ENCODE measurements at regions not wholly inside any gene's neighbourhood (a gene's known extent, or its start where the extent isn't known, plus 50 kb on each side); places are given as distances from the start of the nearest gene placed in this dataset.
"Not testable (repeated sequence)": the region's sequence is repeated elsewhere in the genome, so short reads cannot be mapped to it uniquely, and the experiment has no call there.

DNA sequence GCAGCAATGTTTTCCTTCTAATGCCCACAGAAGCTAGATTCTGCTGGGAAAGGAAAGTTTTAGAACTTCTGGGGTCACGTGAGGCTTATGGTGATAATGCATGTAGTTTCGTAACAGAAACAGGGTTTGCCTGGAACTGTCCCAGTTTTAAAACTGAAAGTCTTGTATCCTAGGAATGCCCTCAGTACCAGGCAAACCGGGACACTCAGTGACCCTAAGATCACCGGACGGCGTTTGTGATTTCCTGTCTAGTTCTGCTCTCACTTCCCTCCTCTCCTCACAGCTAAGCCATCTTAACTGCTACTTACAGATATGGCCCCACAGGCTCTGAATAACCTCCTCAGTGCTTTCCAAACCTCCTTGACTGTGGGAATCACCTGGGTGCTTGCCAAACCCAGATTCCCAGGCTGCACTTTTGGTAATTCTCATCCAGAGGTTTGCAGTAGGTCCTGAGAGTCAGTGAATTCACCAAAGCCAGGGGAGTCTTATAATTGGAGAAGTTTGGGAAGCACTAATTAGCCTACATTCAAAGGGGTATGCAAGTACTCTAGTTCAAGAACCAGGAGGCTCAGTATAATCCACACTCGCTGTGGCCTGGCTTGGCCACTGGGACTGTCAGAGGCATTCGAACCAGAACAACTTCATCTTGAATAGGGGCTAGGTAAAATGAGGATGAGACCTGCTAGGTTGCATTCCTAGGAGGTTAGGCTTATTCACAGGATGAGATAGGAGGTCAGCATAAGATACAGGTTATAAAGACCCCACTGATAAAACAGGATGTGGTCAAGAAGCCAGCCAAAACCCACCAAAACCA, 231.6 kb upstream of the MYLIP start:
- no peak for DNase-seq

DNA sequence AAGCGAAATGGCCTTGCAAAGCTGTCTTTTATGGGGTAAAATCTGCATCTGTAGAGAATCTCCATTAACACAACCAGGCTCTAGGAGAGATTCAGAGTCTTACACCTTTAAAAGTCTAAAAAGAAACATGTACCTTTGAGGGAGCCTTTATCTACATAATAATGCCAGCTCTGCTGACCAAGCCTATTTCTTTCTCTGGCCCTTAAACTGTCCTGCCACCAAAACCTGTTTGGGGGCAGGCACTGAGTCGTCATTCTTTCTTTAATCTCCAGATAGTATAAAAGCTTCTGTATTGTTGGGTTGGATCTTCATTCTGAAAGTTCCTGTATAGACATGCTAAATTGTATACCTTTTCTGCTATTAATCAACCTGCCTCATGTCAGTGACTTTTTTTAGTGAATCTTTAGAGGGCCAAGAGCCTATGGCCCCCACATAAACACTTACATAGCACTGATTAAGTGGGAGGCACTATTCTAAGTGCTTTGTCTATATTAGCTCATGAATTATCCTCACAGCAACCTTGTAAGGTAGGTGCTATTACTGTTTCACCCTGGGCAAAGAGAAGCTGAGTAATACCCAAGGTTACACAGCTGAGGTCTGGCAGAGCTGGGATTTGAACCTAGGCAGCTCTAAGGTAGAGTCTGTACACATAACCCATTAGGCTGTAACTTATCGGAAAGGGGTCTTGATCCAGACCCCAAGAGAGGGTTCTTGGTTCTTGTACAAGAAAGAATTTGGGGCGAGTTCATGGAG, 232.3 kb upstream of the DTNBP1 start:
- DNase-seq, result no peak

DNA sequence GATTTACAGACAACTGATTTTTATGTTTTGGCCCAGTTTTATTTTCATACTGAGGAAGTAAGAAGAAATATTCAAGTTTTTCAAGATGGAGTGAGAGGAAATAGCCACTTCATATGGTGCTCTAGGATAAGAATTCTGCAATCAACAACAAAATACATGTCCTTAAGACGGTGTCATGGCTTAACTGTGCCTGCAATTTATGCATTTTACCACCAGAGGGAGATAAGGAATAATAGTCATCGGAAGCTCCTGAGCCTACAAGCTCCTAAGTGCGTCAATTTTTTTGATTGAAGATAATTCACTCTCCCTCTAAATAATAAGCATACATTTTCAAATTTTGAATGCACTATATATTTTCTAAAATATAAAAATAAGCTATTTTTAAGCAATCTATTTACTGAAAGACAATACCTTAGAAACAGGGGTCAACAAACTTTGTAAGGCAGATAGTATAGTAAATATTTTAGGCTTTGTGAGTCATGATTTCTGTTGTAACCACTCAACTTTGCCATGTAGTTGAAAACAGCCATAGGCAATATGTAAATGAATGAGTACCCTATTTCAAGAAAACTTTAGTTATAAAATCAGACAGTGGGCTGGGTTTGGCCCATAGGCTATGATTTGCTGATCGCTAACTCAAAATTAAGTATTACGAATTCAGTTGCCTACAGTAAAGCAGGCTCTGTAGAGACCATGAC, 230.9 kb upstream of the DTNBP1 start:
- DNase-seq, result no peak

DNA sequence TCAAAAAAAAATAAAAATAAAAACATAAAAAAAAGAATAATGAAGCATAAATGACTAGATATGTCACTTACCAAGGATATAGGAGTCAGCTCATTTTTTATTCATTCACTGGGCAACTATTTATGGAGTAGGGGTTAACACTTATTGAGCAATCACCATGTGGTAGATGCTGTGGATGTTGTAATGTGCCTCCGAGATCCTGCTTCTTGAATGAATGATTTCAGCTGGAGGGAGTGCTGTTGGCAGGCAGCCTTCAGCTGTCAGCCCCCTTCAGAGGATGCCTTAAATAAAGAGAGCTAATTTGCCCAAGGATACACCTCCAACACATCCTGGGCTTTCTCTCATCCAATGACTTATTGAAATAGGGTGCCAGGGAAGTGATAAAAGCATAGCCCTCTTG, 229.5 kb upstream of the DTNBP1 start:
- DNase-seq, result no peak

DNA sequence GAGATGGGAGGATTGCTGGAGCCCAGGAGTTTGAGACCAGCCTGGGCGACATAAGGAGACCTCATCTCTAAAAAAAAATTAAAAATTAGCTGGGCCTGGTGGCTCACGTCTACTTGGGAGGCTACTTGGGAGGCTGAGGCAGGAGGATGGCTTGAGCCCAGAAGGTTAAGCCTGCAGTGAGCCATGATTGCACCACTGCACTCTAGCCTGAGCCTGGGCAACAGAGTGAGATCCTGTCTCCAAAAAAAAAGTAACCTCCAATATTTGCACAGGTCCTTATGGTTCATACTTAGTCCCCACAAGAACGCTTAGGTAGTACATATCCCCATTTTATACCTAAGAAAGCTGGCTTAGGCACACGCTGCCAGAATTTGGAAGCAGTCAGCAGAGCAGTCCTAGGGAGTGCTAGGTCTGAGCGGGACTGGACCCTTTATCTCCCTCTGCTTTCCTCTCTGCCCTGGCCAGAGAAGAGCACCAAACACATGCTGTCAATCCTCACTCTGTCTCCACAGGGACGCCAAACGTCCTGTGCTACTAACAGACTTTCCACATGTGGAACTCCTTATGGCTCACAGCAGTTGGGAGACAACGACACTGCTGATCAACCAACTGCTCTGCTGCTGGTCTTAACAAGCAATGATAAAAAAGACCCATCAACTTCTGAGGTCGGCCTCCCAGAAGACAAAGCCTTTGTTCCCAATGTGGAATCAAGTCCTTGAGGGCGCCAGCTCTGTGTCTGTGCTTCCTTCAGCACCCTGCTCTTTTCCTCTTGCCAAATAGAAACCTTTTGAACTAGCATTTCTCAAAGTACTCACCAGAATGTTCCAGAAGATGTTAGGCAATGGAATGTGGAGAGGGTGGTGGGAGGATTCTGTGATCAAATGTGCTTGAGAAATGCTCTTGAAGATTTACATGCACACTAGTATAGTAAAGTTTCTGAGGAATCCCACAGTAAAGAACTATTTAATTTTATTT, 226.3 kb upstream of the DTNBP1 start:
- no peak for DNase-seq

DNA sequence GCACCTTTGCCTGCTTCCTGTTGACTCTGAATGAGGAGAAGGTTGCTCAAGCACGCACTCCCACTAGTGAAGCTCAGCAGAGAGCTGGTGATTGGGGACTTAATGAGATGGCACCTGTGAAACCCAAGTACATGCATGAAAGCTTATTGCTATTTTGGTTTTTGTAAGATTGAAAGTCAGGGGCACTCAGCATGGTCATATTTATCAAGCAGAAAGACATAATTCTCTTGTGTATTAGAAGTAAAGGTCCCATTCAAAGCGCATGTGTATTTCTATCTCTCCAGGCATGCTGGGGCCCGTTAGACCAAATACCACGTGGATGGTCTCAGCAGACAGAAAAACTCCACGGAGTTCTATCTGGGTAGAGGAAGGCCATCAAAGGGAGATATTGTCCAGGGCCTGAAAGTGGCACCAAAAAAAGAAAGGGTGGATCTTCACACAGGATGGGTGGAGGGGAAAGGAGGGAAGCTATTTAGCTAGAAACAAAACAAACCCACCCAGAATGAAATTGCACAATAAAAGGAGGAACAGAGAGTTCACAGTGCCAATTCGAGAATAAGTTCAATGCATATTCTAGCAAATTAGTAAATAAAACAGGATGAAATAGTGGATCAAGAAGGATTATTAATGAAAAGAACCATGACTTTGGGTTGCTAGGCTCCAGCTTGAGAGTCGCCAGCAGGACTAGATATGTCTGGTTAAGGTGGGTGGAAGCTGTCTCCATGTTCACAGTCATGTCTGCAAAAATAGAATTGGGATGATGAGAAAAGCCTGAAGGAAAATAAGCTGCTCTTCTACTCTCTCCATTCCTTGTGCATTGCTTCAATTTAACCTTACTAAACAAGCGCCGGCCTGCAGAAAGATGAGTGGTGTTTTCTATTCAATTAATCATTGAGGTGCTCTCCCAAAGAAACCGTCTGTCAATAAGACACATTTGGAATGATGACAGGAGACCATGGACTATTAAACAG, 224.9 kb upstream of the DTNBP1 start:
- no peak for DNase-seq

DNA sequence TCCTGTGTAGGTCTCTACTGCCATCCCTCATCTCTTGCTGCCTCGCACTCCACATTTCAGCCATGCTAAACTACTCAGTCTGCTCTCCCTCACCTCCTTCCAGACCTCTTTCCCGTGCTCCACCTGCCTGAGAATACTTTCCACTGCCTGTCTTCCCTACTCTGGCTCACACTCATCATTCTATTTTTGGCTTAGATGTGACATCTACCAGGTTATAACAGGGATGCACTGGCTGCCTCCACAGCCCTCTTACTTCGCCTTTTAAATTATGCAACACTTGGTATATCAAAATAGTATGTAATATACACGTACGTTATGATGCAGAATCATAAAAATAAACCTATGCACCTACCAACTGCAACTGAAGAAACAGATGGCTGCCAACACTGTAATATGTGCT, 222.8 kb upstream of the DTNBP1 start:
- no peak for DNase-seq

DNA sequence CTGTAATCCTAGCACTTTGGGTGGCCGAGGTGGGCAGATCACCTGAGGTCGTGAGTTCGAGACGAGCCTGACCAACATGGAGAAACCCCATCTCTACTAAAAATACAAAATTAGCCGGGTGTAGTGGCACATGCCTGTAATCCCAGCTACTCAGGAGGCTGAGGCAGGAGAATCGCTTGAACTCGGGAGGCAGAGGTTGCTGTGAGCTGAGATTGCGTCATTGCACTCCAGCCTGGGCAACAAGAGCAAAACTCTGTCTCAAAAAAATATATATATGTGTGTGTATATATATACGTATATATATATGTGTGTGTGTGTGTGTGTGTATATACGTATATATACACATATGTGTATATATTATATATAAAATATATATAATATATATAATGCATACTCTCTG, 220.8 kb upstream of the DTNBP1 start:
- not testable (repeated sequence) for DNase-seq

DNA sequence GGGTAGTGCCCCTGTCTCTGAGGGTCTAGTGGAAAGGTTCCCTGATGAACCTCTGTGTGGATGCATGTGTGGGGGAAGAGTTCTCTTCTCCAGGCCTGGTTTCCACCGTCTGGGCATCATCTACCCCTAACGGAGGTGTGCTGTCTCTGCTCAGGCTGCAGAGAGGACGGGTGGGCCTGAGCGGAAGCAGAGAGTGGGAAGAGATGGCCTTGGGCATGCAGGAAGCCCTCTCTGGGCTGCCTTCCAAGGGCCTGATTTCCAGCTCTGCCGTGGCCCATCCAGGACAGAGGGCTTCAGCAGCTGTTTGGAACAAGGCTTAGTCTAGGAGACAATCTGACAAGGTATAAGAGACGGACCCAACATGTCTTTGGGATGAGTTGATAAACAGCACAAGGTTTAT, 220.1 kb upstream of the DTNBP1 start:
- no peak for DNase-seq

DNA sequence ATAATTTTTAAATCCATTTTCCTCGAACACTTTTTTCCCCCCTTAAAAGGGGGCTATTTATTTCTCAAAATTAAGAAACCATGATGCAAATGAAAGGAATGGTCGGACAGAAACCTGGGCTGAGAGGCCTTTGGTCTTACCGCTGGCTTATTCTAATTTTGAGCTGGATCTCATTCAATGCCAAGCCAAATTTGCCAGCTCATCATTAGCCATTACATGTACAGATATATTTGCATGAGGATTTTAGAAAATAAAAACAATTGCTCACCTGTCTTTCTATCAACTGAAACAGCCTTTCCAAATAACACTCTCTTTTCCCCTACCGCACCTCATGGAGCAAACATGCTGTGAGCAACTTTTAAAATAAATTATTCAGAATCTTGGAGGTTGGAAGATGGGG, 219.5 kb upstream of the DTNBP1 start:
- no peak for DNase-seq

DNA sequence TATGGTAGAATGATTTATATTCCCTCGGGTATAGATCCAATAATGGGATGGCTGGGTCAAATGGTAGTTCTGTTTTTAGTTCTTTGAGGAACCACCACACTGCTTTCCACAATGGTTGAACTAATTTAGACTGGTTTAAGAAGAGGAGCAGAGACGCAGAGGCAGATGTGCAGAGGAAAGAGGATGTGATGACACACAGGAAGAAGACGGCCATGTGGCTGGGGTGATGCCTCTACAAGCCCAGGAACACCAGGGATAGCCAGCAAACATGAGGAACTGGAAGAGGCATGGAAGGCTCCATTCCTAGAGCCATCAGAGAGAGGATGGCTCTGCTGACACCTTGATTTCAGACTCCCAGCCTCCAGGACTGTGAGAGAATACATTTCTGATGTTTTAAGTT, 218.3 kb upstream of the DTNBP1 start:
- peak; percentile 43 for DNase-seq

DNA sequence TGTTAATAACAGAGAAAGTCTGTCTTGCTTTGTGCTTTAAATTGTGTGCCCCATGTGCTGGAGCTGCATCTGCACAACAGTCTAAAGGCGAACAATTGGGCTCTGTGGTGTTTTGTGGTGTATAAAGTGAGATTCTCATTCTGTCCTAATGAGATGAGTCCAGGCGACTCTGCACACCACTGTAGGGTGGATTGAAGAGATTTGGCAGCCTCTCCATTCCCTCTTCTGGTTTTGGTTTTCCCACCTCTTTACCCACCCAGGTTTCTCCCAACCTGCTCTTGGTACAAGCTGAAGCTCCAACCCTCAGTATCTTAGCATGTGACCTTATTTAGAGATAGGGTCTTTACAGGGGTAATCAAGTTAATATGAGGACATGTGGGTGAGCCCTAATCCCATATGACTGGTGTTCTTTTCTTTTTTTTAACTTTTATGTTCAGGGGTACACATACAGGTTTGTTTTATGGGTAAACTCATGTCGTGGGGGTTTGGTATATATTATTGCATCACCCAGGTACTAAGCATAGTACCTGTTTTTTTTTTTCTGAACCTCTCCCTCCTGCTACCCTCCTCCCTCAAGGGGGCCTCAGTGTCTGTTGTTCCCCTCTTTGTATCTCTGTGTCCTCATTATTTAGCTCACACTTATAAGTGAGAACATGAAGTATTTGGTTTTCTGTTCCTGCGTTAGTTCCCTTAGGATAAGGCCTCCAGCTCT, 217.6 kb upstream of the DTNBP1 start:
- no peak for DNase-seq

DNA sequence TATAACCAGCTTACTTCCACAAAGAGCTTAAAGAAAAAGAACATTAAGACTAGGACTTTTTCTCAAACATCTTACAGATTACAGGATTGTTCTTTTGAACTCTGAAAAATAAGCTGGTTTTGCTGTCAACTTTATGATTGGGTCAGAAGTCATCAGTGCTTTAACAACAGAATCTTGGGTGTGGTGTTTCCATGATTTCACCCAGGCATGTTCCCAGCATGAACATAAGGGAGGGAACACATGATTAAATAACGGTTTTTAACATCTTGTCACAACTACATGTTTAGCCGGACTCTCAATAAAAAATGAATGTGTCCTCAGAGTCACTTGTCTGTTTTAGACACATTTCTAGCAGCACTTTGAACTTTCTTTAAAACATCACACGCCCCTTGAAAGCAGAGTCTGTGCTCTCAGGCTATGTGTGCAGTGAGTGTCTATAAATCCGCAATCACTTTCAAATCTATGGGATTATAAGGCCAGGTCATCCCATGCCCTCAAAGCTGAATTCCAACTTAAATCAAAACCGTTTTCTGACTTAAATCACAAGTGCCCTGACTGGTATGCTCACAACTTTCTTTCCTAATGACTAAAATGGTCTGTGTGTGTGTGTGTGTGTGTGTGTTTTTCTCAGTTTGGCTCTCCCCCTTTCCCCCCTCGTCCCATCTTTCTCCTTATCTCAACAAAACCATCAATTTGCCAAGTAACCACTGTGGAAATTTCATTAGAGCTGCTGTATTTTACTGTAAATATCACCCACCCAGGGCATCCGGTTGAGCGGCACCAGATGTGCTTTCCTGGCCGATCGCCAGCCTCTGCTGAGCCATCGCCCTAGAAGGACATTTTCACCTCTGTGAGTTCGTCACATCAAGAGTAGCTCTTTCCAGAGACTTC, 216.8 kb upstream of the DTNBP1 start:
- DNase-seq, result no peak

DNA sequence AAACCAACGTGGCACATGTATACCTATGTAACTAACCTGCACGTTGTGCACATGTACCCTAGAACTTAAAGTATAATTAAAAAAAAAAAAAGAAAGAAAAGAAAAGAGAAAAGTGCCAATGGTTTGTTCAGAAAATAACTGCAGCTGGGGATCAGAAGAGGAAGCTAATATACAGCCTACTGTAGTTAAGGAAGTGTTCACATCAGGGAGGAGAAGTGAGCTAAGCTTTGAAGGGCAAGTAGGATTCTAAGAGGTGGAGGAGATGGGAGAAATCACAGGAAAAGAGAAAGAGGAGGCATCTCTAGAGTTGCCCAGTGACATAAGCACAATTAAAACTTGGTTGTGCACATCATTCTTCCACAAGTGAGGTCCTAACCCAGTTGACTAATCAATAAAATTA, 214.4 kb upstream of the DTNBP1 start:
- no peak for DNase-seq

DNA sequence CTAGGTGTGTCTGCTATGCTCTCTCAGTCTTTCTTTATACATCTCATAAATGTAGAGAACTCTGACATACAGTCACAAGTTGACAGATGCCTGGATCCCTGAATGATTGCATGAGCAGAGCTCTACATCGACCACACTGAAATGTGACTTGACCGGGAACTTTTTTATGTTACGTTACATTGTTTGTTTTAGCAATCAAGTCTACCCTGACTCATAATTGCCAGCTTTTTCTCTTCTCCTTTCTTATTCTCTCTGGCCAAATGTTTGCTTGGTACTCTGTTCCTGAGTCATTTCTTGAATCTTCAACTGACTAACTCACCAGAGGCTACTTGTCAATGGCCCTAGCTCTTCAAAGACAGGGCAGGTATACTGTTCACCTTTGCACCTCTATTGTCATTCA, 213.6 kb upstream of the DTNBP1 start:
- DNase-seq, result no peak

DNA sequence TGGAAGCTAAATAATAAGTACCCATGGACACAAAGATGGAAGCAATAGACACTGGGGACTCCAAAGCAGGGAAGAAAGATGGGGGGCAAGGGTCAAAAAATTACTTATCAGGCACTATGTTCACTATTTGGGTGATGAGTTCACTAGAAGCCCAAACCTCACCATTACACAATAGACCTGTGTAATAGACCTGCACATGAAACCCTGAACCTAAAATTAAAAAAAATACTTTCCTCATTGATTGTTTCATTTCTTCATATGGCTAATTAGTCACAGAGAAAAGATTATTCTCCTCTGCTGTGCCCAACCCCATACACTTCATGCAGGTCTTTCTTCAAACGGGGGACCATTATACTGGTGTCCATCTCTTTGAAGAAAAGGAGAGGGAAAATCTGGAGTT, 213.0 kb upstream of the DTNBP1 start:
- DNase-seq, result no peak

DNA sequence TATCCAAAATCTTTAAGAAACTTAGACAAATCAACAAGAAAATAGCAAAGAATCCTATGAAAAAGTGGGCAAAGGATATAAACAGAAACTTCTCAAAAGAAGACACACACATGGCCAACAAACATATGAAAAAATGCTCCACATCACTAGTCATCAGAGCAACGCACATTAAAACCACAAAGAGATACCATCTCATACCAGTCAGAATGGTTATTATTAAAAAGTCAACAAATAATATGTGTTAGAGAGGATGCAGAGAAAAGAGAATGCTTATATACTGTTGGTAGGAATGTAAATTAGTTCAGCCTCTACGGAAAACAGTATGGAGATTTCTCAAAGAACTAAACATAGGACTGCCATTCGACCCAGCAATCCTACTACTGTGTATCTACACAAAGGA, 212.0 kb upstream of the DTNBP1 start:
- DNase-seq, result no peak

DNA sequence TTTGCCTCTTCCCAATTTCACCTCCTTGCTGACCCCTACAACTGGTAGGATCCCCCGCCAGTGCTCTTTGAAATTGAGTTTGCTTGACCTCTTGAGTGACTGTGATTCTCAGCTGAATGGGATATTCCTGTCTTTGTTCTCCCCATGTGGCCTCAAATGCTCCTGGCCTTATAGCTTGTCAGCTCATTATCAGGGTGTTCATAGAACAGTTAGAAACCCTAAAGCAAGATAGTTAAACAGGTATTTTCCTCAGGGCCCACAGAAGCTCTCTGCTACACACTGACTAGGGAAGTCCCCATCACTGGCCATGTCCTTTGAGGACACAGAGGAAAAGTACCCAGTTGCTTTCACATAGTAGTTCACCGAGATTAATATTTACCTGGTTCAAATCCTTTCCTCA, 211.5 kb upstream of the DTNBP1 start:
- DNase-seq, result no peak

DNA sequence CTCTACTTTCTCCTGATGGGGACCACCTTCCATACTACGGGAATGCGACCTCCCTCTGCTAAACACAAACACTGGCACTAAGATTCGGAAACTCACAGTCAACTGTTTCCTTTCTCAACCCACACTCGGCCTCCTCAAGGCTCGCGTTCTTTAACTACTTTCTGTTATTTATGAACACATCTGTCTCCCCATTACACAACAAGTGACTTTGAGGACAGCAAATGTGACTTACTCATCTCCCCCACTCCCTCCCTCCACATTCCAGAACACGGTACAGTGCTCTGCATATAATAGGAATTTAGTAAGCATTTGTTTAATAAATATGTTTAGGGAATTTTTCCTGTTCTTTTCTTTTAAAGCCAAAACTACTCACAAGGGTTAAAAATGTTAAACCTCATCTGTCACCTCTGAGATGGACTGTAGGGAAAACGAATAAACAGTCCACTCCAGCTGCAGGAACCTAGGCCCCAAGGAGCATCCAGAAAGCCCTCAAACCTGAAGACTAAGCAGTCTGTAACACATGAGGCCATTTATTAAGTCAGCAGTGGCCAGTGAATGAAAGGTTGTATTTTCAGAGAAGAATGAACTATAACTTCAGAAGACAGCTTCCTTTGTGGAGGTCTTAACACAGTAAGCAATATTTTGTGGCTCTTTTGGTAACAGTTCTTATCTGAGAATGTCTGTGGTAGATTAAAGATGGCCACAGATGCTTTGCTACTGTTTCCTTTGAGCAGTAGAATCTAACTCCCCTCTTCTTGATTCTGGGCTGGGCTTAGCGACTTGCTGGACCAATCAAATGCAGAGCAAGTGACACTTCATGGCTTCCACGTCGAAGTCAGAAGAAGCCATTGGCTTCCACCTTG, 209.6 kb upstream of the DTNBP1 start:
- no peak for DNase-seq
